Endothelial cell of umbilical vein (primary cell): ENCODE measurements at regions not wholly inside any gene's neighbourhood (a gene's known extent, or its start where the extent isn't known, plus 50 kb on each side); places are given as distances from the start of the nearest gene placed in this dataset.

Source experiments
- BruUV-seq: library from RNA; stranded (reverse); fragments of 400-500 nt; replicated peaks from 2 replicates; lab custom pipeline; 2021; lab: Mats Ljungman, UMichigan
- CTCF ChIA-PET: fragments of 300-600, 350-600 bp; sonication (Branson Sonifier 250); formaldehyde crosslinking; loops from one replicate; lab custom pipeline; 2021; ENCODE audit warnings: antibody characterized with exemption, inconsistent platforms; lab: Charles Lee
- POLR2A ChIA-PET: fragments of 300-600, 350-600 bp; sonication (Branson Sonifier 250); formaldehyde crosslinking; loops from one replicate; lab custom pipeline; 2021; ENCODE audit warnings: antibody characterized with exemption, inconsistent platforms; lab: Charles Lee
- DNase-seq: peaks from one replicate; pipeline ENCODE4 v3.0.0-alpha.2; 2011; ENCODE audit warnings: low read depth, low spot score
- FAIRE-seq: peaks from 2 replicates; lab custom pipeline; 2011; peaks lifted over from hg19 to GRCh38; lab: Jason Lieb, UNC
- H2AFZ ChIP-seq: 2 replicates; pipeline ENCODE4 v1.6.0; 2012; ENCODE audit warnings: low read depth, low read length, control low read depth, inconsistent platforms
- H3K27ac ChIP-seq: 2 replicates; pipeline ENCODE4 v1.5.1; 2011; ENCODE audit warnings: low read depth, mild to moderate bottlenecking, control low read depth, low read length, moderate library complexity; ENCODE audit not compliant: insufficient read depth
- H3K27me3 ChIP-seq, 2 experiments: 2 replicates each; pipeline versions ENCODE4 v1.6.0 to v1.6.1; 2011; ENCODE audit warnings: low read length in 2 of 2, mixed read lengths in 1 of 2; ENCODE audit not compliant: control insufficient read depth in 2 of 2, insufficient read depth in 2 of 2
- H3K36me3 ChIP-seq, 2 experiments: 2 replicates in 1 of 2; 3 replicates in 1 of 2; pipeline ENCODE4 v1.5.1; 2011; ENCODE audit warnings: low read length in 2 of 2, mild to moderate bottlenecking in 1 of 2, moderate library complexity in 1 of 2; ENCODE audit not compliant: control insufficient read depth in 2 of 2, insufficient read depth in 2 of 2; ENCODE audit errors: extremely low read depth in 1 of 2
- H3K4me1 ChIP-seq: 3 replicates; pipeline ENCODE4 v1.5.1; 2011; ENCODE audit warnings: mild to moderate bottlenecking, low read length; ENCODE audit not compliant: control insufficient read depth, insufficient read depth; ENCODE audit errors: extremely low read depth
- H3K4me2 ChIP-seq: 2 replicates; pipeline ENCODE4 v1.6.1; 2011; ENCODE audit warnings: low read length, control low read depth, mixed read lengths; ENCODE audit not compliant: insufficient read depth
- H3K4me3 ChIP-seq, 3 experiments: fragments of 200-600 bp in 1 of 3; sonication (generic), shearing (Covaris generic) in 1 of 3; replicated peaks in 1 of 3; 2 replicates each; pipeline ENCODE4 v1.5.1; 2011 to 2016; ENCODE audit warnings: control low read depth in 3 of 3, low read length in 3 of 3, mild to moderate bottlenecking in 2 of 3, inconsistent platforms in 1 of 3, low read depth in 1 of 3, moderate library complexity in 1 of 3; ENCODE audit not compliant: insufficient read depth in 1 of 3
- H3K79me2 ChIP-seq: 2 replicates; pipeline ENCODE4 v1.6.0; 2012; ENCODE audit warnings: low read length, inconsistent platforms; ENCODE audit not compliant: control insufficient read depth, insufficient read depth
- H3K9ac ChIP-seq: replicated peaks from 2 replicates; pipeline ENCODE3; 2011; ENCODE audit warnings: low read length, control low read depth; ENCODE audit not compliant: insufficient read depth; ENCODE audit errors: extremely low read depth
- H3K9me1 ChIP-seq: replicated peaks from 3 replicates; pipeline ENCODE4 v1.6.0; 2011; ENCODE audit warnings: mild to moderate bottlenecking, low read length; ENCODE audit not compliant: control insufficient read depth, insufficient read depth; ENCODE audit errors: extremely low read depth
- H3K9me3 ChIP-seq: replicated peaks from 2 replicates; pipeline ENCODE4 v1.5.1; 2012; ENCODE audit warnings: low read length, inconsistent platforms; ENCODE audit not compliant: control insufficient read depth, insufficient read depth
- H4K20me1 ChIP-seq: replicated peaks from 2 replicates; pipeline ENCODE3; 2011; ENCODE audit warnings: mild to moderate bottlenecking, low read length; ENCODE audit not compliant: control insufficient read depth, insufficient read depth; ENCODE audit errors: extremely low read depth
- EZH2 ChIP-seq: IDR thresholded peaks from 2 replicates; pipeline ENCODE4 v1.6.1; 2012; ENCODE audit warnings: borderline replicate concordance, low read depth, mild to moderate bottlenecking, moderate library complexity, low read length, inconsistent platforms; ENCODE audit not compliant: severe bottlenecking
- FOS ChIP-seq: IDR thresholded peaks from 2 replicates; pipeline ENCODE4 v1.6.1; 2011; ENCODE audit warnings: mild to moderate bottlenecking, low read length, moderate library complexity, borderline replicate concordance; ENCODE audit not compliant: insufficient read depth
- GATA2 ChIP-seq: IDR thresholded peaks from 2 replicates; pipeline ENCODE4 v1.7.0; 2011; ENCODE audit warnings: low read depth, mild to moderate bottlenecking, moderate library complexity, mixed read lengths, low read length; ENCODE audit not compliant: insufficient read length, insufficient read depth
- JUN ChIP-seq: IDR thresholded peaks from 2 replicates; pipeline ENCODE4 v1.6.1; 2011; ENCODE audit warnings: borderline replicate concordance, low read depth; ENCODE audit not compliant: insufficient read length, insufficient read depth
- MYC ChIP-seq: IDR thresholded peaks from one replicate; pipeline ENCODE4 v1.6.1; 2011; ENCODE audit warnings: mild to moderate bottlenecking, low read depth, low read length
- POLR2A ChIP-seq: IDR thresholded peaks from 2 replicates; pipeline ENCODE4 v1.6.1; 2012; ENCODE audit warnings: low read depth, mild to moderate bottlenecking, control low read depth, low read length
- POLR2AphosphoS5 ChIP-seq: IDR thresholded peaks from 2 replicates; pipeline ENCODE4 v1.6.1; 2012; ENCODE audit warnings: low read depth, mild to moderate bottlenecking, control low read depth, low read length, moderate library complexity; ENCODE audit not compliant: insufficient read depth
- dilution Hi-C: fragments of 300-500 bp; cut with MboI; formaldehyde crosslinking; loops from one replicate; pipeline ENCODE4 v1.15.0; 2019; ENCODE audit warnings: low sequenced_read_pairs; ENCODE audit not compliant: extremely low pct_ligation_motif_present
- intact Hi-C: fragments of 100-400 bp; cut with micrococcal nuclease; formaldehyde crosslinking; loops from one replicate; pipeline ENCODE4 v1.10.0; 2022
- TF ChIP-seq, protein P1 (sequence below): IDR thresholded peaks from 2 replicates; pipeline ENCODE4 v1.6.1; 2011; ENCODE audit not compliant: insufficient read depth, insufficient read length
- TF ChIP-seq, protein P2 (sequence below), 2 donors: IDR thresholded peaks; 1 replicate in 1 of 2; 2 replicates in 1 of 2; pipeline ENCODE4 v1.5.1; 2011; ENCODE audit warnings: low read length in 2 of 2, mild to moderate bottlenecking in 2 of 2, moderate library complexity in 2 of 2, control low read depth in 1 of 2, inconsistent platforms in 1 of 2, low read depth in 1 of 2; ENCODE audit not compliant: insufficient read depth in 1 of 2; ENCODE audit errors: extremely low read depth in 1 of 2

DNA sequence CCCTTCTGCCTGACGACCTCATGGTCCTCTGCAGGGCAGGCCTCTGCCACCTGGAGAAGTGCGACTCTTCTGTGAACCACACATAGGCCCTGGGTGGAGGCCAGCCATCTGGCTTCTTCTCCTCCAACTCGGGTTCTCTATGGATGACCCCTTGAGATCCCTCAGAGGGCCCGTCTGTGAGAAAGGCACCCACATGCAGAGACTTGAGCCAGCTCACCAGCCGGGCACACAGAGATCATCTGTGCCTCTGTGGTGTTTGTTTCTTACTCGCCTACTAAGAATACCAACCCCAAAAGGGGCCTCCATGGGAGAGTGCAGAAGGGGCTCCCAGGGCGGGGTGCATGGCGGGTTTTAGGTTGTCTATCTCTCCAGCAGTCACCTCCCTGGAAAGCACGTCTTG is 176.5 kb upstream of the SALL3 start:
- no peak overlapping the region for H3K4me2 ChIP-seq
- intact Hi-C loops, result no loop called here

More for the DNA sequence above, 176.5 kb upstream of the SALL3 start:
- TF ChIP-seq JUN (no peak), EZH2 (no peak), MYC (no peak), FOS (no peak), POLR2A (no peak), POLR2AphosphoS5 (no peak), GATA2 (no peak)
- TF ChIP-seq, protein P1, sequence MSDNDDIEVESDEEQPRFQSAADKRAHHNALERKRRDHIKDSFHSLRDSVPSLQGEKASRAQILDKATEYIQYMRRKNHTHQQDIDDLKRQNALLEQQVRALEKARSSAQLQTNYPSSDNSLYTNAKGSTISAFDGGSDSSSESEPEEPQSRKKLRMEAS, result no peak
- TF ChIP-seq, protein P2, sequence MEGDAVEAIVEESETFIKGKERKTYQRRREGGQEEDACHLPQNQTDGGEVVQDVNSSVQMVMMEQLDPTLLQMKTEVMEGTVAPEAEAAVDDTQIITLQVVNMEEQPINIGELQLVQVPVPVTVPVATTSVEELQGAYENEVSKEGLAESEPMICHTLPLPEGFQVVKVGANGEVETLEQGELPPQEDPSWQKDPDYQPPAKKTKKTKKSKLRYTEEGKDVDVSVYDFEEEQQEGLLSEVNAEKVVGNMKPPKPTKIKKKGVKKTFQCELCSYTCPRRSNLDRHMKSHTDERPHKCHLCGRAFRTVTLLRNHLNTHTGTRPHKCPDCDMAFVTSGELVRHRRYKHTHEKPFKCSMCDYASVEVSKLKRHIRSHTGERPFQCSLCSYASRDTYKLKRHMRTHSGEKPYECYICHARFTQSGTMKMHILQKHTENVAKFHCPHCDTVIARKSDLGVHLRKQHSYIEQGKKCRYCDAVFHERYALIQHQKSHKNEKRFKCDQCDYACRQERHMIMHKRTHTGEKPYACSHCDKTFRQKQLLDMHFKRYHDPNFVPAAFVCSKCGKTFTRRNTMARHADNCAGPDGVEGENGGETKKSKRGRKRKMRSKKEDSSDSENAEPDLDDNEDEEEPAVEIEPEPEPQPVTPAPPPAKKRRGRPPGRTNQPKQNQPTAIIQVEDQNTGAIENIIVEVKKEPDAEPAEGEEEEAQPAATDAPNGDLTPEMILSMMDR (IDR thresholded peaks at IDR 0.05; ENCODE audit: extremely low read depth in 1 of 2, insufficient read depth in 1 of 2, low read depth in 1 of 2, low read length in 2 of 2), result no peak
- Histone ChIP-seq H3K9me3 (no peaks in the 10 kb centered on the region), H3K36me3 (no peaks in the 10 kb centered on the region), H3K27ac (no peak overlapping the region), H2AFZ (no peak overlapping the region), H3K9me1 (no peaks in the 10 kb centered on the region), H3K4me1 (no peaks in the 10 kb centered on the region), H3K9ac (no peak overlapping the region), H3K79me2 (no peaks in the 10 kb centered on the region), H4K20me1 (no peaks in the 10 kb centered on the region), H3K27me3 (no peaks in the 10 kb centered on the region), H3K4me3 (no peak overlapping the region)
- dilution Hi-C loops, result no loop called here
- no TSS peak for BruUV-seq
- DNase-seq (no peak), FAIRE-seq (no peak)
- POLR2A ChIA-PET, result no interaction called here
- CTCF ChIA-PET, result no interaction called here
